ENCODE measurements at regions not wholly inside any gene's neighbourhood (a gene's known extent, or its start where the extent isn't known, plus 50 kb on each side); places are given as distances from the start of the nearest gene placed in this dataset.

GRCh38 chr12:81956468-81956860 is 197.3 kb upstream of the PPFIA2 start:
- DNase-seq (ENCODE audit: low read depth), result no peak
- H3K4me3 ChIP-seq (ENCODE audit: low read depth, low read length), result no peak overlapping the region
- TF ChIP-seq CTCF (conservative IDR thresholded peaks at IDR 0.05; ENCODE audit: low read depth, low read length), result no peak

- DNase-seq (ENCODE audit: low read depth), result no peak
- TF ChIP-seq CTCF (conservative IDR thresholded peaks at IDR 0.05; ENCODE audit: low read depth, low read length), result no peak
- H3K4me3 ChIP-seq (ENCODE audit: low read depth, low read length), result no peak overlapping the region
These were observed 194.4 kb upstream of the PPFIA2 start for GRCh38 chr12:81953541-81953940.

GRCh38 chr12:81950871-81951270 is 191.7 kb upstream of the PPFIA2 start:
- TF ChIP-seq CTCF (conservative IDR thresholded peaks at IDR 0.05; ENCODE audit: low read depth, low read length), result no peak
- no peak for DNase-seq (ENCODE audit: low read depth)
- H3K4me3 ChIP-seq (ENCODE audit: low read depth, low read length), result no peak overlapping the region

- no peak for DNase-seq (ENCODE audit: low read depth)
- no peak for TF ChIP-seq CTCF (conservative IDR thresholded peaks at IDR 0.05; ENCODE audit: low read depth, low read length)
These were observed 190.7 kb upstream of the PPFIA2 start for GRCh38 chr12:81949841-81950308.

GRCh38 chr12:81949416-81949815 is 190.3 kb upstream of the PPFIA2 start:
- DNase-seq (ENCODE audit: low read depth), result no peak
- no peak overlapping the region for H3K4me3 ChIP-seq (ENCODE audit: low read depth, low read length)
- no peak for TF ChIP-seq CTCF (conservative IDR thresholded peaks at IDR 0.05; ENCODE audit: low read depth, low read length)

More at GRCh38 chr12:81949841-81950308, 190.7 kb upstream of the PPFIA2 start:
- no peak overlapping the region for H3K4me3 ChIP-seq (ENCODE audit: low read depth, low read length)

GRCh38 chr12:81944886-81945285 is 185.7 kb upstream of the PPFIA2 start:
- DNase-seq (ENCODE audit: low read depth), result no peak
- H3K4me3 ChIP-seq (ENCODE audit: low read depth, low read length), result no peak overlapping the region
- no peak for TF ChIP-seq CTCF (conservative IDR thresholded peaks at IDR 0.05; ENCODE audit: low read depth, low read length)

GRCh38 chr12:81942594-81942993 is 183.4 kb upstream of the PPFIA2 start:
- no peak overlapping the region for H3K4me3 ChIP-seq (ENCODE audit: low read depth, low read length)
- TF ChIP-seq CTCF (conservative IDR thresholded peaks at IDR 0.05; ENCODE audit: low read depth, low read length), result no peak
- DNase-seq (ENCODE audit: low read depth), result no peak

All from choroid plexus epithelial cell (primary cell).